ENCODE measurements at regions not wholly inside any gene's neighbourhood (a gene's known extent, or its start where the extent isn't known, plus 50 kb on each side); places are given as distances from the start of the nearest gene placed in this dataset.

DNA sequence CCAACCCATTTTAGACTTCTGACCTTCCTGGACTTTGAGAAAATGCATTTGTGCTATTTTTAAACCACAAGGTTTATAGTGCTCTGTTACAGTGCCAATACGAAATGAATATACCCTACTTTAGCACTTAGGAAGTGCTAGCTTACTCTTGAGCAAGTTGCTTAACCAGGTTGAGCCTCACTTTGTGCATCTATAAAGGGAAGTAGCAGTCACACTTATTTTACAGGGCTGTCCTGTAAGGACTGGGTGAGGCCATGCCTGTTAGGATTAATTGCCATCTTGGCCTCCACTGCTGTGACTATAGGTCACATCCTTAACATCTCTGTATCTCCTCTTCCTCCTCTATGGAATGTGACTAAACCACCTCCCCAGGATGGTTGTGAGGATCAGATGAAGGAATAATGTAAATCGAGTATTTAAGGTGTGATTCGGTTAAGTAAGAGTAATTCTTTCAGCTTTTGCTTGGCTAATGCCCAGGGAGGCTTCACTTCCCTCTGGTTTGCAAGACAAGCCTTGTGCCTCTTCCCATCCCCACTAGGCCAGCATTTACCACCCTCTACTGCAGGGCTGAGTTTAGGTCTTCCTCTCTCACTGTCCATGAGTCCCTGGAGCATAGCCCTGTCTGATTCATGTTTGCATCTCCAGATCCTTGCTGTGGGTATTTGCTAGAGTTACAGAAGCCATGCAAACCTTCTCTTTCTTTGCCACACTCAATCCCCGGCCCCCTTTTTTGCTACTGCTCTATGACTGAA lies 341.2 kb downstream of the ZNF521 start:
- Mint-ChIP-seq H3K9me3 (peaks cover 4% of the 10 kb centered on the region), H3K4me1 (peaks cover 11% of the 10 kb centered on the region), H3K27me3 (ENCODE audit: low read depth) (no peaks in the 10 kb centered on the region), H3K27ac (ENCODE audit: unreplicated experiment) (no peak overlapping the region), H3K4me3 (no peak overlapping the region), H3K36me3 (ENCODE audit: low read depth) (peaks cover 2% of the 10 kb centered on the region)
- DNase-seq (ENCODE audit: low read depth, low spot score), result no peak
- TF ChIP-seq, protein P1, sequence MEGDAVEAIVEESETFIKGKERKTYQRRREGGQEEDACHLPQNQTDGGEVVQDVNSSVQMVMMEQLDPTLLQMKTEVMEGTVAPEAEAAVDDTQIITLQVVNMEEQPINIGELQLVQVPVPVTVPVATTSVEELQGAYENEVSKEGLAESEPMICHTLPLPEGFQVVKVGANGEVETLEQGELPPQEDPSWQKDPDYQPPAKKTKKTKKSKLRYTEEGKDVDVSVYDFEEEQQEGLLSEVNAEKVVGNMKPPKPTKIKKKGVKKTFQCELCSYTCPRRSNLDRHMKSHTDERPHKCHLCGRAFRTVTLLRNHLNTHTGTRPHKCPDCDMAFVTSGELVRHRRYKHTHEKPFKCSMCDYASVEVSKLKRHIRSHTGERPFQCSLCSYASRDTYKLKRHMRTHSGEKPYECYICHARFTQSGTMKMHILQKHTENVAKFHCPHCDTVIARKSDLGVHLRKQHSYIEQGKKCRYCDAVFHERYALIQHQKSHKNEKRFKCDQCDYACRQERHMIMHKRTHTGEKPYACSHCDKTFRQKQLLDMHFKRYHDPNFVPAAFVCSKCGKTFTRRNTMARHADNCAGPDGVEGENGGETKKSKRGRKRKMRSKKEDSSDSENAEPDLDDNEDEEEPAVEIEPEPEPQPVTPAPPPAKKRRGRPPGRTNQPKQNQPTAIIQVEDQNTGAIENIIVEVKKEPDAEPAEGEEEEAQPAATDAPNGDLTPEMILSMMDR (conservative IDR thresholded peaks at IDR 0.05), result no peak

All from neural crest cell (in vitro differentiated cells).